Adrenal gland (tissue), 5 donors: ENCODE measurements at regions not wholly inside any gene's neighbourhood (a gene's known extent, or its start where the extent isn't known, plus 50 kb on each side); places are given as distances from the start of the nearest gene placed in this dataset.

Experiments
- CTCF ChIP-seq, 6 experiments: fragments of 450-650 bp in 4 of 6; fragments of 200-600 bp in 2 of 6; sonication (generic) in 1 of 6; IDR thresholded peaks; 1 replicate in 5 of 6; 2 replicates in 1 of 6; pipeline versions ENCODE4 v1.5.1 to v1.8.0; 2016 to 2021; ENCODE audit warnings: antibody characterized with exemption in 6 of 6, mild to moderate bottlenecking in 2 of 6, moderate library complexity in 1 of 6
- POLR2A ChIP-seq, 2 donors: fragments of 450-650 bp; IDR thresholded peaks; one replicate each; pipeline ENCODE4 v1.6.1; 2017; ENCODE audit warnings: antibody characterized with exemption in 2 of 2, mild to moderate bottlenecking in 2 of 2, moderate library complexity in 1 of 2
- donor health status: DM: no; HTN: no; CAD: no.

- TF ChIP-seq POLR2A (IDR thresholded peaks at IDR 0.05) (no peak), CTCF (IDR thresholded peaks at IDR 0.05) (no peak)
These were observed 232.0 kb upstream of the ZBED5 start for GRCh38 chr11:11089805-11090204.
